NB4 (cell line): ENCODE measurements at regions not wholly inside any gene's neighbourhood (a gene's known extent, or its start where the extent isn't known, plus 50 kb on each side); places are given as distances from the start of the nearest gene placed in this dataset.
"Not testable (repeated sequence)": the region's sequence is repeated elsewhere in the genome, so short reads cannot be mapped to it uniquely, and the experiment has no call there.

Experiments used
- CTCF ChIP-seq: IDR thresholded peaks from one replicate; pipeline ENCODE4 v1.5.1; 2012; ENCODE audit warnings: low read depth, low read length
- POLR2A ChIP-seq: IDR thresholded peaks from 2 replicates; pipeline ENCODE4 v1.6.1; 2011; ENCODE audit warnings: mild to moderate bottlenecking; ENCODE audit not compliant: insufficient read length; ENCODE audit errors: extremely low read depth

- TF ChIP-seq POLR2A, CTCF: not testable (repeated sequence)
These were observed 93.1 kb downstream of the POTEH start for GRCh38 chr22:15782933-15783332.
